ENCODE measurements at regions not wholly inside any gene's neighbourhood (a gene's known extent, or its start where the extent isn't known, plus 50 kb on each side); places are given as distances from the start of the nearest gene placed in this dataset.

- ChIA-PET POLR2A (ENCODE audit: low non-redundant PET) (no interaction called here), CTCF (interaction anchor here (1.5 kb wide), 1 partner anchor 34 kb away, joined by 4 read pairs; no protein-coding TSS in a partner anchor)
- H3K27ac ChIP-seq: no peak overlapping the region
- no peak for DNase-seq (ENCODE audit: low spot score)
- TF ChIP-seq CTCF (conservative IDR thresholded peaks at IDR 0.05; ENCODE audit: low read depth): no peak
These were observed 54.7 kb upstream of the TRIM39 start for GRCh38 chr6:30272032-30272431.

- CTCF ChIA-PET: interaction anchor here (1.0 to 1.8 kb wide), 2 partner anchors 29 to 49 kb away, joined by 3 read pairs; no protein-coding TSS in a partner anchor
- H3K27ac ChIP-seq: no peak overlapping the region
- no peak for DNase-seq (ENCODE audit: low spot score)
- no peak for TF ChIP-seq CTCF (conservative IDR thresholded peaks at IDR 0.05; ENCODE audit: low read depth)
- POLR2A ChIA-PET (ENCODE audit: low non-redundant PET): no interaction called here
These were observed 54.2 kb upstream of the TRIM26 start for GRCh38 chr6:30267423-30267822.

GRCh38 chr6:30265594-30265993 lies 52.4 kb upstream of the TRIM26 start:
- TF ChIP-seq CTCF (conservative IDR thresholded peaks at IDR 0.05; ENCODE audit: low read depth): no peak
- no peak overlapping the region for H3K27ac ChIP-seq
- ChIA-PET CTCF (interaction anchor here (0.6 kb wide), 1 partner anchor 76 kb away, joined by 3 read pairs; no protein-coding TSS in a partner anchor), POLR2A (ENCODE audit: low non-redundant PET) (no interaction called here)
- no peak for DNase-seq (ENCODE audit: low spot score)

- no peak for TF ChIP-seq CTCF (conservative IDR thresholded peaks at IDR 0.05; ENCODE audit: low read depth)
These were observed 52.0 kb upstream of the TRIM26 start for GRCh38 chr6:30265181-30265580.

GRCh38 chr6:30264743-30265142 lies 51.5 kb upstream of the TRIM26 start:
- POLR2A ChIA-PET (ENCODE audit: low non-redundant PET): no interaction called here
- no peak for TF ChIP-seq CTCF (conservative IDR thresholded peaks at IDR 0.05; ENCODE audit: low read depth)
- H3K27ac ChIP-seq: no peak overlapping the region
- DNase-seq (ENCODE audit: low spot score): no peak
- CTCF ChIA-PET: no interaction called here

More at GRCh38 chr6:30265181-30265580, 52.0 kb upstream of the TRIM26 start:
- ChIA-PET CTCF (interaction anchor here (0.6 kb wide), 1 partner anchor 77 kb away, joined by 3 read pairs; no protein-coding TSS in a partner anchor), POLR2A (ENCODE audit: low non-redundant PET) (no interaction called here)
- no peak overlapping the region for H3K27ac ChIP-seq
- DNase-seq (ENCODE audit: low spot score): no peak

- TF ChIP-seq CTCF (conservative IDR thresholded peaks at IDR 0.05; ENCODE audit: low read depth): no peak
- ChIA-PET POLR2A (ENCODE audit: low non-redundant PET) (no interaction called here), CTCF (no interaction called here)
- DNase-seq (ENCODE audit: low spot score): peak; percentile 18
- H3K27ac ChIP-seq: no peak overlapping the region
These were observed 50.5 kb upstream of the TRIM26 start for GRCh38 chr6:30263734-30264133.

Data from RWPE1 (cell line).